HepG2 (cell line): ENCODE measurements at regions not wholly inside any gene's neighbourhood (a gene's known extent, or its start where the extent isn't known, plus 50 kb on each side); places are given as distances from the start of the nearest gene placed in this dataset.

ENCODE experiments used
- ATAC-seq: fragments of 200-7000 bp; cut with Tn5 transposase; 3 replicates; pipeline ENCODE4 v1.9.1; 2020; ENCODE audit warnings: mild to moderate bottlenecking, moderate library complexity
- BruUV-seq: library from RNA; stranded (reverse); fragments of 400-500 nt; replicated peaks from 2 replicates; lab custom pipeline; 2021; lab: Mats Ljungman, UMichigan
- CTCF ChIA-PET: fragments of 300-600 bp; formaldehyde crosslinking; extraction: SDS; loops from one replicate; lab custom pipeline; 2021; ENCODE audit warnings: low total read pairs, inconsistent platforms, low intra/inter-chr PET ratio; lab: Yijun Ruan, JAX
- POLR2A ChIA-PET: fragments of 350-600 bp; sonication (Branson Sonifier 250); formaldehyde crosslinking; loops from one replicate; lab custom pipeline; 2020; ENCODE audit warnings: antibody characterized with exemption, inconsistent platforms; lab: Yijun Ruan, JAX
- DNase-seq: peaks from one replicate; pipeline ENCODE4 v3.0.0-alpha.2; 2015; ENCODE audit warnings: low spot score
- FAIRE-seq: peaks from 3 replicates; lab custom pipeline; 2011; peaks lifted over from hg19 to GRCh38; lab: Jason Lieb, UNC
- H2AFZ ChIP-seq: one replicate; pipeline ENCODE4 v1.6.1; 2011; ENCODE audit warnings: low read length, inconsistent platforms
- H3K27ac ChIP-seq: fragments of 300-600 bp; 3 replicates; pipeline ENCODE4 v1.8.0; 2011; ENCODE audit warnings: mixed run types, mild to moderate bottlenecking, mixed read lengths, low read length, inconsistent platforms; ENCODE audit not compliant: insufficient read depth; ENCODE audit errors: extremely low read length
- H3K27me3 ChIP-seq, 2 experiments: fragments of 200-600 bp in 1 of 2; 2 replicates in 1 of 2; 3 replicates in 1 of 2; pipeline versions ENCODE4 v1.6.0 to v1.8.0; 2011; ENCODE audit warnings: low read length in 2 of 2, mild to moderate bottlenecking in 2 of 2, moderate library complexity in 2 of 2, inconsistent platforms in 1 of 2; ENCODE audit not compliant: insufficient read depth in 2 of 2, control insufficient read depth in 1 of 2
- H3K36me3 ChIP-seq, 2 experiments: fragments of 200-600 bp in 1 of 2; replicated peaks in 1 of 2; 2 replicates in 1 of 2; 3 replicates in 1 of 2; pipeline versions ENCODE4 v1.5.1 to v1.8.0; 2011; ENCODE audit warnings: low read length in 2 of 2, inconsistent platforms in 1 of 2; ENCODE audit not compliant: insufficient read depth in 2 of 2, control insufficient read depth in 1 of 2
- H3K4me1 ChIP-seq: 2 replicates; pipeline ENCODE4 v1.5.1; 2012; ENCODE audit warnings: low read length, inconsistent platforms; ENCODE audit not compliant: insufficient read depth
- H3K4me2 ChIP-seq: 2 replicates; pipeline ENCODE4 v1.6.0; 2011; ENCODE audit warnings: low read depth, low read length, inconsistent platforms
- H3K4me3 ChIP-seq, 3 experiments: fragments of 200-600 bp in 1 of 3; sonication (generic), shearing (Covaris generic) in 1 of 3; replicated peaks in 1 of 3; 2 replicates each; pipeline ENCODE4 v1.5.1; 2011 to 2016; ENCODE audit warnings: low read length in 3 of 3, inconsistent platforms in 2 of 3, low read depth in 2 of 3, mild to moderate bottlenecking in 2 of 3, control low read depth in 1 of 3, mixed read lengths in 1 of 3; ENCODE audit not compliant: insufficient read depth in 1 of 3
- H3K79me2 ChIP-seq: one replicate; pipeline ENCODE4 v1.6.1; 2011; ENCODE audit warnings: low read length, inconsistent platforms; ENCODE audit not compliant: insufficient read depth
- H3K9ac ChIP-seq: 2 replicates; pipeline ENCODE4 v1.6.0; 2011; ENCODE audit warnings: mild to moderate bottlenecking, low read depth, low read length, inconsistent platforms; ENCODE audit not compliant: insufficient read depth
- H3K9me3 ChIP-seq: 2 replicates; pipeline ENCODE4 v1.5.1; 2012; ENCODE audit warnings: mild to moderate bottlenecking, low read length
- H4K20me1 ChIP-seq: 2 replicates; pipeline ENCODE4 v1.6.0; 2011; ENCODE audit warnings: inconsistent platforms, mild to moderate bottlenecking, low read length, moderate library complexity; ENCODE audit not compliant: insufficient read depth
- AKAP8 ChIP-seq: sonication (generic); formaldehyde crosslinking; IDR thresholded peaks from 2 replicates; pipeline ENCODE4 v1.5.1; 2020; ENCODE audit warnings: mild to moderate bottlenecking, missing genetic modification reagents
- CTCF ChIP-seq: sonication (generic); formaldehyde crosslinking; IDR thresholded peaks from 2 replicates; pipeline ENCODE4 v1.5.0; 2020; ENCODE audit warnings: mild to moderate bottlenecking, missing genetic modification reagents, moderate library complexity
- KAT2B ChIP-seq: fragments of 150-350 bp; IDR thresholded peaks from 2 replicates; pipeline ENCODE4 v1.6.1; 2014; ENCODE audit warnings: low read depth, low read length, borderline replicate concordance
- KDM4B ChIP-seq: sonication (generic); formaldehyde crosslinking; IDR thresholded peaks from 2 replicates; pipeline ENCODE4 v1.4.0; 2020; ENCODE audit warnings: missing genetic modification reagents
- MEIS1 ChIP-seq: sonication (generic); formaldehyde crosslinking; IDR thresholded peaks from 2 replicates; pipeline ENCODE4 v1.9.0; 2021; ENCODE audit warnings: mild to moderate bottlenecking, missing genetic modification reagents, moderate library complexity, borderline replicate concordance
- MTERF4 ChIP-seq: sonication (generic); formaldehyde crosslinking; IDR thresholded peaks from 2 replicates; pipeline ENCODE4 v1.8.0; 2023; ENCODE audit warnings: mild to moderate bottlenecking, missing genetic modification reagents
- PHF8 ChIP-seq: sonication (generic); formaldehyde crosslinking; IDR thresholded peaks from 2 replicates; pipeline ENCODE4 v1.5.0; 2020; ENCODE audit warnings: missing genetic modification reagents
- SAFB2 ChIP-seq: sonication (generic); formaldehyde crosslinking; IDR thresholded peaks from 2 replicates; pipeline ENCODE4 v1.5.1; 2020; ENCODE audit warnings: missing genetic modification reagents, low read depth, mild to moderate bottlenecking, borderline replicate concordance
- ZBTB10 ChIP-seq: sonication (generic); formaldehyde crosslinking; IDR thresholded peaks from 2 replicates; pipeline ENCODE4 v1.4.0; 2020; ENCODE audit warnings: missing genetic modification reagents, borderline replicate concordance
- ZNF34 ChIP-seq: sonication (generic); formaldehyde crosslinking; IDR thresholded peaks from 2 replicates; pipeline ENCODE4 v1.4.0; 2020; ENCODE audit warnings: mild to moderate bottlenecking, missing genetic modification reagents, borderline replicate concordance
- ZNF441 ChIP-seq: sonication (generic); formaldehyde crosslinking; IDR thresholded peaks from 2 replicates; pipeline ENCODE4 v1.7.0; 2021; ENCODE audit warnings: missing genetic modification reagents, borderline replicate concordance
- ZNF512 ChIP-seq: sonication (generic); formaldehyde crosslinking; IDR thresholded peaks from 2 replicates; pipeline ENCODE4 v1.4.0; 2020; ENCODE audit warnings: mild to moderate bottlenecking, missing genetic modification reagents
- ZNF513 ChIP-seq: sonication (generic); formaldehyde crosslinking; conservative IDR thresholded peaks from 2 replicates; pipeline ENCODE4 v1.5.0; 2020; ENCODE audit warnings: missing genetic modification reagents
- ZNF740 ChIP-seq: sonication (generic); formaldehyde crosslinking; IDR thresholded peaks from 2 replicates; pipeline ENCODE4 v1.4.0; 2020; ENCODE audit warnings: missing genetic modification reagents
- ZNF788 ChIP-seq: sonication (generic); formaldehyde crosslinking; IDR thresholded peaks from 2 replicates; pipeline ENCODE4 v1.5.0; 2020; ENCODE audit warnings: mild to moderate bottlenecking, missing genetic modification reagents, borderline replicate concordance
- WGBS: methylation state at CpG from one replicate; pipeline ENCODE4 v1.1.6; 2017; ENCODE audit warnings: low lambda C conversion rate; 5-methylcytosine and 5-hydroxymethylcytosine counted together
- in situ Hi-C: cut with HindIII; loops from 2 replicates; pipeline ENCODE4 v1.10.0; 2017; ENCODE audit warnings: low pct_unique_long_range_greater_than_20kb; ENCODE audit not compliant: extremely low pct_ligation_motif_present
- intact Hi-C: fragments of 100-400 bp; cut with micrococcal nuclease; formaldehyde crosslinking; loops from one replicate; pipeline ENCODE4 v1.10.0; 2022; ENCODE audit not compliant: unreplicated experiment

- in situ Hi-C loops: no loop called here
- no peaks in the 10 kb centered on the region for H4K20me1 ChIP-seq
- ChIA-PET CTCF (no interaction called here), POLR2A (no interaction called here)
- 2% methylated on average over 2 of the region's 2 CpGs for WGBS
- no peak for DNase-seq
- H3K4me2 ChIP-seq: no peak overlapping the region
- intact Hi-C loops: no loop called here
- H2AFZ ChIP-seq: no peak overlapping the region
- H3K27me3 ChIP-seq: no peaks in the 10 kb centered on the region
- no peaks in the 10 kb centered on the region for H3K36me3 ChIP-seq
- no peak overlapping the region for H3K4me3 ChIP-seq
- ATAC-seq: no peak
- no TSS peak for BruUV-seq
- FAIRE-seq: no peak
- H3K9ac ChIP-seq: no peak overlapping the region
- H3K4me1 ChIP-seq: no peaks in the 10 kb centered on the region
- no peaks in the 10 kb centered on the region for H3K79me2 ChIP-seq
- no peak overlapping the region for H3K27ac ChIP-seq
- peaks cover 83% of the 10 kb centered on the region for H3K9me3 ChIP-seq
- TF ChIP-seq ZBTB10 (CRISPR knock-in tag): no peak
- TF ChIP-seq ZNF740 (CRISPR knock-in tag): no peak
- no peak for TF ChIP-seq SAFB2 (CRISPR knock-in tag)
- no peak for TF ChIP-seq ZNF788
- TF ChIP-seq ZNF512: no peak
- TF ChIP-seq AKAP8: no peak
- TF ChIP-seq ZNF441 (CRISPR knock-in tag): no peak
- no peak for TF ChIP-seq KDM4B (CRISPR knock-in tag)
- no peak for TF ChIP-seq KAT2B
- no peak for TF ChIP-seq ZNF513 (CRISPR knock-in tag)
- no peak for TF ChIP-seq CTCF
- TF ChIP-seq ZNF34: no peak
- no peak for TF ChIP-seq MEIS1
- TF ChIP-seq MTERF4 (CRISPR knock-in tag): no peak
- no peak for TF ChIP-seq PHF8 (CRISPR knock-in tag)
Measured at GRCh38 chr14:26687301-26687837, 89.5 kb upstream of the NOVA1 start.
